GM13976 (cell line): ENCODE measurements at regions not wholly inside any gene's neighbourhood (a gene's known extent, or its start where the extent isn't known, plus 50 kb on each side); places are given as distances from the start of the nearest gene placed in this dataset.

Source experiments
- DNase-seq: peaks from one replicate; pipeline ENCODE4 v3.0.0; 2012; ENCODE audit warnings: low spot score
- in situ Hi-C: fragments of 300-500 bp; cut with MboI; formaldehyde crosslinking; loops from one replicate; pipeline ENCODE4 v1.12.0; 2022; ENCODE audit warnings: low sequenced_read_pairs, mixed read lengths, inconsistent platforms; ENCODE audit not compliant: unreplicated experiment
- TF ChIP-seq, protein P1 (sequence below): IDR thresholded peaks from 2 replicates; pipeline ENCODE4 v1.5.1; 2012; ENCODE audit warnings: borderline replicate concordance, mild to moderate bottlenecking; ENCODE audit not compliant: insufficient read depth; ENCODE audit errors: extremely low read depth, missing control alignments, control extremely low read depth

- DNase-seq = no peak
- TF ChIP-seq, protein P1, sequence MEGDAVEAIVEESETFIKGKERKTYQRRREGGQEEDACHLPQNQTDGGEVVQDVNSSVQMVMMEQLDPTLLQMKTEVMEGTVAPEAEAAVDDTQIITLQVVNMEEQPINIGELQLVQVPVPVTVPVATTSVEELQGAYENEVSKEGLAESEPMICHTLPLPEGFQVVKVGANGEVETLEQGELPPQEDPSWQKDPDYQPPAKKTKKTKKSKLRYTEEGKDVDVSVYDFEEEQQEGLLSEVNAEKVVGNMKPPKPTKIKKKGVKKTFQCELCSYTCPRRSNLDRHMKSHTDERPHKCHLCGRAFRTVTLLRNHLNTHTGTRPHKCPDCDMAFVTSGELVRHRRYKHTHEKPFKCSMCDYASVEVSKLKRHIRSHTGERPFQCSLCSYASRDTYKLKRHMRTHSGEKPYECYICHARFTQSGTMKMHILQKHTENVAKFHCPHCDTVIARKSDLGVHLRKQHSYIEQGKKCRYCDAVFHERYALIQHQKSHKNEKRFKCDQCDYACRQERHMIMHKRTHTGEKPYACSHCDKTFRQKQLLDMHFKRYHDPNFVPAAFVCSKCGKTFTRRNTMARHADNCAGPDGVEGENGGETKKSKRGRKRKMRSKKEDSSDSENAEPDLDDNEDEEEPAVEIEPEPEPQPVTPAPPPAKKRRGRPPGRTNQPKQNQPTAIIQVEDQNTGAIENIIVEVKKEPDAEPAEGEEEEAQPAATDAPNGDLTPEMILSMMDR = no peak
- in situ Hi-C loops = no loop called here
These were observed 140.1 kb upstream of the GMDS start for GRCh38 chr6:2385471-2385983.

- no peak for DNase-seq
- TF ChIP-seq, protein P1 = no peak
- in situ Hi-C loops = no loop called here
These were observed 139.1 kb upstream of the GMDS start for GRCh38 chr6:2384528-2384927.

DNA sequence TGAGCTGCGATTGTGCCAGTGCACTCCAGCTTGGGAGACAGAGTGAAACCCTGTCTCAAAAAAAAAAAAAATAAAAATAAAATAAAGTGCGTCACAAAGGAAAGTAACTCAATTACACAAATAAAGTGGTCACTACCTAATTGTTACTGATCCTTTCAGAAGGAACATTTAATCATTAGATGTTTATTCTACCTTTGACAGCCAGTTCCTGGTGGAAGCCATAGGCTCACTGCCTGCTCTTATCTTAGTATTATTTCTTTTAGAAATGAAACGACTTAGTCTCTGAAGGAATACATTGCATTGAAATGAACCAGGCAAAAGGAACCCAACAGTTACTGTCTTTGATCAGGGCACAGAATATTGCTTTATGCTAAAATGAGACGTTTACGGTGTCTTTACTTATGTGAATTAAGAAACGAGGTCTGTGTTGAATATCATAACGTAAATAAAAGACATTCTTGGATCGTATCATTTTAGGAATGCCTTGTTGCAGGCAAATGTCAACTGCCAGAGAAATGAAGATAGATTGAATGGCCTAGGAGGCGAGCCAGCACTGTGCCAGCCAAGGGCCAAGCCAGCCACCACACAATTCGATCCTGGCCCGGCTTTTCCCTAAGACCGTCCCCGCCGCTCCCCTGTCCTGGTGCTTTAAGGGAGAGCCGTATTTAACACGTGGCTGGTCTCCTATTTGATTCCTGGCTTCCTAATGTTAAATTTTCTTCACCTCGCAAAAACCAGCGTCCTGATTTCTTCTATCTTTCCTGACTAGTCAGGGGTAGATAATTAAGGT is 136.7 kb upstream of the GMDS start:
- DNase-seq = no peak
- in situ Hi-C loops = no loop called here
- TF ChIP-seq, protein P1 = no peak

- TF ChIP-seq, protein P1 = no peak
- in situ Hi-C loops = no loop called here
- no peak for DNase-seq
These were observed 133.7 kb upstream of the GMDS start for GRCh38 chr6:2378891-2379652.

DNA sequence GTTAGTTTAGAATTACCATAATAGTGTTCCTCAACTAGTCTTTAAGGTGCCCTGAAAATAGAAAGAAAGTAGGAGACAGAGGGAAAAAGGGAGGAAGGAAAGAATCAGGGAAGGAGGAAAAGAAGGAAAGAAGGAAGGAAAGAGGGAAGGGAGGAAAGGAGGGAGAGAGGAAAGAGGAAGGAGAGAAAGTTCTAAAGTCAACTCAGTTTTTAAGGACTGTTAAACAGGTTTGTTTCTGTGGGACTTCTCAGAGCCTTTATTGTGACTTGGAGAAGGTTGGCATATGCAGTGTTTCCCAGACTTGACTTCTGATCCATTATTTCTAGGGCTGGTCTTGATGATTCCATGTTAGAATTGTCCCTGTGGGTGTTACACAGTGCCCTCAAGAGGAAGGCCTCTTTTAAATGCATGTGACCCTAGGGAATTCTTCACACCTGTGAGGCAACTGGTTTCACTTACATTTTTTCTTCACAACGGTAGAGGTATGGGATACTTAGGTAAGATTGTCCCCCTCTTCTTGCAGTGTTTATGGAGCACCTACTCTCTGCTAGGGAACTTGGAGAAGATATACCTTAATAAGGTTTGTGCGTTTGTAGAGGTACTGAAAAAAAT is 132.7 kb upstream of the GMDS start:
- in situ Hi-C loops = no loop called here
- TF ChIP-seq, protein P1 = no peak
- DNase-seq = no peak
